ENCODE measurements at regions not wholly inside any gene's neighbourhood (a gene's known extent, or its start where the extent isn't known, plus 50 kb on each side); places are given as distances from the start of the nearest gene placed in this dataset.

DNA sequence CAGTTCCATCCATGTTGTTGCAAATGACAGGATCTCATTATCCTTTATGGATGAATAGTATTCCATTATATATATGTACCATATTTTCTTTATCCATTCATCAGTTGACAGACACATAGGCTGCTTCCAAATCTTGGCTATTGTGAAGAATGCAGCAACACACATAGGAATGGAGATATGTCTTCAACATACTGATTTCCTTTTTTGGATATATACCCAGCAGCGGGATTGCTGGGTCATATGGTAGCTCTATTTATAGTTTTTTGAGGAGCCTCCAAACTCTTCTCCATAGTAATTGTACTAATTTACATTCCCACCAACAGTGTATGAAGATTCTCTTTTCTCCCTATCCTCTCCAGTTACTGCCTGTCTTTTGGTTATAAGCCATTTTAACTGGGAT, 383.9 kb upstream of the CHORDC1 start:
- TF ChIP-seq, protein P1, sequence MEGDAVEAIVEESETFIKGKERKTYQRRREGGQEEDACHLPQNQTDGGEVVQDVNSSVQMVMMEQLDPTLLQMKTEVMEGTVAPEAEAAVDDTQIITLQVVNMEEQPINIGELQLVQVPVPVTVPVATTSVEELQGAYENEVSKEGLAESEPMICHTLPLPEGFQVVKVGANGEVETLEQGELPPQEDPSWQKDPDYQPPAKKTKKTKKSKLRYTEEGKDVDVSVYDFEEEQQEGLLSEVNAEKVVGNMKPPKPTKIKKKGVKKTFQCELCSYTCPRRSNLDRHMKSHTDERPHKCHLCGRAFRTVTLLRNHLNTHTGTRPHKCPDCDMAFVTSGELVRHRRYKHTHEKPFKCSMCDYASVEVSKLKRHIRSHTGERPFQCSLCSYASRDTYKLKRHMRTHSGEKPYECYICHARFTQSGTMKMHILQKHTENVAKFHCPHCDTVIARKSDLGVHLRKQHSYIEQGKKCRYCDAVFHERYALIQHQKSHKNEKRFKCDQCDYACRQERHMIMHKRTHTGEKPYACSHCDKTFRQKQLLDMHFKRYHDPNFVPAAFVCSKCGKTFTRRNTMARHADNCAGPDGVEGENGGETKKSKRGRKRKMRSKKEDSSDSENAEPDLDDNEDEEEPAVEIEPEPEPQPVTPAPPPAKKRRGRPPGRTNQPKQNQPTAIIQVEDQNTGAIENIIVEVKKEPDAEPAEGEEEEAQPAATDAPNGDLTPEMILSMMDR (IDR thresholded peaks at IDR 0.05; ENCODE audit: extremely low read depth in 1 of 2, insufficient read depth in 1 of 2, low read depth in 1 of 2, low read length in 2 of 2) = no peak
- TF ChIP-seq POLR2AphosphoS5 (IDR thresholded peaks at IDR 0.05; ENCODE audit: insufficient read depth, low read depth, low read length) = no peak
- TF ChIP-seq POLR2A (IDR thresholded peaks at IDR 0.05; ENCODE audit: low read depth, low read length) = no peak
- TF ChIP-seq EZH2 (IDR thresholded peaks at IDR 0.05; ENCODE audit: borderline replicate concordance, low read depth, low read length, severe bottlenecking) = no peak
- TF ChIP-seq, protein P2, sequence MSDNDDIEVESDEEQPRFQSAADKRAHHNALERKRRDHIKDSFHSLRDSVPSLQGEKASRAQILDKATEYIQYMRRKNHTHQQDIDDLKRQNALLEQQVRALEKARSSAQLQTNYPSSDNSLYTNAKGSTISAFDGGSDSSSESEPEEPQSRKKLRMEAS (IDR thresholded peaks at IDR 0.05; ENCODE audit: insufficient read depth, insufficient read length) = no peak
- TF ChIP-seq GATA2 (IDR thresholded peaks at IDR 0.05; ENCODE audit: insufficient read depth, insufficient read length, low read depth, low read length) = no peak
- TF ChIP-seq JUN (IDR thresholded peaks at IDR 0.05; ENCODE audit: borderline replicate concordance, insufficient read depth, insufficient read length, low read depth) = no peak

All from endothelial cell of umbilical vein (primary cell).